ENCODE measurements at regions not wholly inside any gene's neighbourhood (a gene's known extent, or its start where the extent isn't known, plus 50 kb on each side); places are given as distances from the start of the nearest gene placed in this dataset.

- no peak for DNase-seq (ENCODE audit: insufficient read length, low spot score)
- no peak for FAIRE-seq
Observed at GRCh38 chr3:106881186-106881585, 496.1 kb upstream of the CCDC54 start.

DNA sequence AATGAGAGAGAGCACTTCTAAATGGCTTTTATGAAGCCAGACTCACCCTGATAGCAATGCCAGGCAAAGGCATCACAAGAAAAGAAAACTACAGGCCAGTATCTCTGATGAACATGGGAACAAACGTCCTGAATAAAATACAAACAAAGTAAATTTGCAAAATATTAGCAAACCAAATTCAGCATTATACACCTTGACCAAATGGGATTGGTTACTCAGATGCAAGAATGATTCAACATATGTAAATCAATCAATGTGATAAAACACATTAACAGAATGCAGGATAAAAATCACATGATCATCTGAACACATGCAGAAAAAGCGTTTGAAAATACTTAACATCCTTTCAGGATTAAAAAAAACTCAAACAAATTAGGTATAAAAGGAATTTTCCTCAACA is 494.9 kb upstream of the CCDC54 start:
- FAIRE-seq (no peak), DNase-seq (ENCODE audit: insufficient read length, low spot score) (no peak)

GRCh38 chr3:106906074-106906473 is 471.2 kb upstream of the CCDC54 start:
- FAIRE-seq (no peak), DNase-seq (ENCODE audit: insufficient read length, low spot score) (no peak)

DNA sequence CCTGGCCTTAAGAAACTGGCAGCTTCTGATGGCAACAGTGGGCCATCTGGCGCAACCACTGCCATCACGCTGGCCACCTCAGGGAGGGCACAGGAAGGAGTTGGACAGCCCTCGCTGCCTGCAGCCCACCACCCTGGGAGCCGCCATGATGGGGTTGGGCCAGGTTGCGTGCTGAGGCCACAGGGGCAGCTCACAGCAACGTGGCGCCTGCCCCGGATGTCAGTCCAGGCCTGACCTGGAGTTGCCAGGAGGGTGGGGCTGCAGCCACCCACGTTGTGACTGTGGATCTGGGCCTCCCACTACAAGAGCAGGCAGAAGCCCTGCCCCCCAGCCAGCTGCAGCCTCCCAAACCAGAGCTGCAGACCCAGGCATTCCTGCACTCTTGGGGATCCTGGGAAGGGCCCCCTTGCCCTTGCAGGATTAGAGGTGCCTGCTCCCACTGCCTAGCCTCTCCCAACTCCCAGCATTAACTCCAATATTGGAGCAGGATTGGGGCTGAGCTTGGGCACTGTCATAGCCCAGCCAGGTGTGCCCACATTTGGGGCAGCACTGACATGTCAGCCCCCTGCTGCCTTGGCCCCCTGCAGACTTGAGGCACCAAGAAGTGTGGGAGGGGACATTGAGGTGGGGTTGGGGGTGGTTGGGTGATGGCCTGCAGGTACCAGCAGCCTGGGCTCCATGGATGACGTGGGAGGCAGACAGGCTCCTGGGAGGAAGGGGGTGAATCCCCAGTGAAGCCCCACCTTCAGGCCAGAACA is 468.9 kb upstream of the CCDC54 start:
- FAIRE-seq (no peak), DNase-seq (ENCODE audit: insufficient read length, low spot score) (no peak)

- DNase-seq (ENCODE audit: insufficient read length, low spot score) (peak; percentile 4), FAIRE-seq (peak; percentile 44)
Observed at GRCh38 chr3:106913111-106913698, 464.0 kb upstream of the CCDC54 start.

DNA sequence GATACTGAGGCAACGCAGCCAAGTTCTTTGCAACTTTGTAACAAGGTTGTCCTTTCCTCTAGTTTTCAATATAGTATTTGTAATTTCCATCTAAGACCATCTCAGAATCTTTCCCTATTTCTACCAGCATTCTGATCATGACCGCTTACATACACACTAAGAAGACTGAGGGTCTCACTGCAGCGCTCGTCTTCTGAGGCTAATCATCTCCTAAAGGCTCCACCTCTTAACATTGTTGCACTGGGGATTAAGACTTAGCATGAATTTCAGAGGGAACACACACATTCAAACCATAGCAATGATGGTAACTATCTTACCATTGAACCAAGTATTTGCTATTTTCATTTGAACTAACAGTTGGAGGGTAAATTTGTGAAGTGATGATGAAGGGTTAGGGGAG is 463.3 kb upstream of the CCDC54 start:
- DNase-seq (ENCODE audit: insufficient read length, low spot score) (no peak), FAIRE-seq (peak; percentile 49)

DNA sequence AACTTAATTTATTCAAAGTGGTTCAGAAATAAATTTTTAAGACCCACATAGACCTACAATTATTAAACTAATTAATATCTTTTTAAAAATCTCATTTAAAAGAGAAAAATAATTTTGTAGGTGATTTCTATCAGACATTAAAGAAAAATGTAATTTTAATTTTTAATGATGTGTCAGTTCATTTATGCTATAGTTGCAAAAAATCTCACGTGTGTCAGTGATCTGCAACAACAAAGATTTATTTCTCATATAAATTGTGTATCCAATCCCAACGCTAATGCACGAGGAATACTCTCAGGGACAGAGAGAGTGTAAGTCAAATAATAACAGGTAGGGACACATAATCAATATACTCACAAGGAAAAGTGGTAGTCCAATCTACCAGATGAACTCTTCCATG is 456.6 kb upstream of the CCDC54 start:
- FAIRE-seq (no peak), DNase-seq (ENCODE audit: insufficient read length, low spot score) (no peak)

DNA sequence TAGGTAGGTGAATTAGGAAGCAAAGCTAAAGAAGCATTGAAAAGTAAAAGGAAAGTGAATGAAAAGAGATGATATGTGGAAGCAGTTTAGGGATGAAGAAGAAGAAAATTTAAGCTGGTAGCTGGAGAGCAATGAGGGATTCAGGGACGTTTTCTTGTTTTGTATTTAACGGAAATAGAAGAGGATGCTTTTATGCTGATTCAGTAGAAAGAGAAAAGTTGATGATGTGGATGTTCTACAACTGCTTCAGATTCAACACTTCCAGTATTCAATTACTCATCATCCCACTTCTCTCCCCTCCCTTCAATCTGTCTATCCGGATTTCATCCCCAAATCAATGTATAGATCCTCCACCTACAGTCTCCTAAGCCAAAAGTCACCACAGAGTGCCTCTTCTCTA is 448.2 kb upstream of the CCDC54 start:
- no peak for DNase-seq (ENCODE audit: insufficient read length, low spot score)
- FAIRE-seq, result no peak

GRCh38 chr3:106930086-106930485 is 447.2 kb upstream of the CCDC54 start:
- FAIRE-seq (no peak), DNase-seq (ENCODE audit: insufficient read length, low spot score) (no peak)

DNA sequence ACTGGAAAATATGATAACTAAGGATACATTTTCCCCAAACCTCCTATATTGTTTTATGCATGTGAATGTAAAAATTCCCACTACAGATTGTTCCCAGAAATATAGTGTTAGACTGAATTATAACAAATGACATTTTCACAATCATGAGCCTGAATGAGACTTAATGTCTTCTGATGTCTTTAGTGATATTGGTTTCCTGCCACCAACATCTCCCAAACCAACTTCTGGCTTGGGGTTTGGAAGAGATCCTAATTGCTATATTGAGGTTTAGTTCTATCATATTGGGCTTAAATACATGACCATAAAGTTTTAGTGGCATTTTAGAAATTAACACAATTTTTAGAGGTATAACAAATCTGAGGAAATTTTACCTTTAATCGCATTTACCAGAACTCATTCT is 445.3 kb upstream of the CCDC54 start:
- DNase-seq (ENCODE audit: insufficient read length, low spot score) (no peak), FAIRE-seq (no peak)

DNA sequence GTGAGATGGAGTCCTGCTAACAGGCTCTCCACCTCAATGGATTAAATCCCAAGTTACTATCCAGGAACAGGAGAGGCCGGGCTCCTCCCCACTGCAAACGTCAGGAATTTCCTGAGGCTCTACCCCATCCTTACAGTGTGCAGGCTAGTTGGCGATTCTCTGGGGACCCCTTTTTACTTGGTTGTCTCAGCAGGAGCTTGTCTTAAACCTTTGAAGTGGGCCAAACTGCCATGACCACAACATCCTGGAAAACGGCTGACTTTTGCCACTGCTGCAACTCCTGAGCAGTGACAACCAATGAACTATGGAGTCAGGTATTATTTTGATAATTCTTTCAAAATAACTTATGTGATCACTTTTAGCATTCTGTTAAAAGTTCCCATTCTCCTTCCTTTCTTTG is 440.9 kb upstream of the CCDC54 start:
- FAIRE-seq, result no peak
- DNase-seq (ENCODE audit: insufficient read length, low spot score), result no peak

GRCh38 chr3:106942051-106942450 is 435.2 kb upstream of the CCDC54 start:
- FAIRE-seq, result no peak
- no peak for DNase-seq (ENCODE audit: insufficient read length, low spot score)

DNA sequence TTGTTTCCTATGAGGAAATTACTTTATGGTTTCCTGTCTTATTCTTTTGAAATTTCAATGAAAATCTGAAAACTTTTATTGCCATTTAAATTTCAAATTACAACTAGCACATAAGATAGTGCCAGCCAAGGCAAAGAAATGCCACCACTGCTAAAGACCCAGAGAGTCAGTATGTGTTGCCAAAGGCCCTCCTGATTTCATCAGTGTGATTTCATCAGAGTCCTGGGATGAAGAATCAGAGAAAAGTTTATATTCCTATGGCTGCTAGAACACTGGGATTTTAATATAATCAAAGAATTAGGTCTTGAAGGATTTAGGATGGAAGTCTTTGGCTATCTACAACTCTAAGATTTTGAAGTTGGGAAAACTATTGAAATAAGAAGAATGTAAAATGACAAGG is 434.2 kb upstream of the CCDC54 start:
- DNase-seq (ENCODE audit: insufficient read length, low spot score) (no peak), FAIRE-seq (no peak)

DNA sequence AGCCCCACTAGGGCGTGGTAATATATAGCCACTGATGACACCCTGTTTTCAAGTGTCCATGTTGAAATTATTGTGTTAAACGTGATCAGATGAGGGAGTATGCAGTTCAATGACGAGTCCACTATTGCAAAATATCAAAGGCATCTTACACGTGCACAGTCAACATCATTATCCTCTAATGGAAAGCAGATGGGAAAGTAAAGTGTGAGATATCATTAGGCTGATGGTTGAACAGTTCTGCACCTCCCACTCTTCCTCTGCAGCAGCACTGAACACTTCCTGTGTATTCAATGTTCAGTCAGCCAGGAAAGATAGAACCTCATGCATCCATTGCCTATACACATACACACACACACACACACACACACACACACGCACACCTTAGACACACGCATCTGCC is 431.8 kb upstream of the CCDC54 start:
- FAIRE-seq (no peak), DNase-seq (ENCODE audit: insufficient read length, low spot score) (no peak)

GRCh38 chr3:106946866-106947265 is 430.4 kb upstream of the CCDC54 start:
- DNase-seq (ENCODE audit: insufficient read length, low spot score), result no peak
- FAIRE-seq, result no peak

GRCh38 chr3:106957029-106957428 is 420.2 kb upstream of the CCDC54 start:
- DNase-seq (ENCODE audit: insufficient read length, low spot score) (no peak), FAIRE-seq (no peak)

GRCh38 chr3:106962993-106963392 is 414.2 kb upstream of the CCDC54 start:
- no peak for DNase-seq (ENCODE audit: insufficient read length, low spot score)
- peak; percentile 60 for FAIRE-seq

GRCh38 chr3:106963442-106963841 is 413.8 kb upstream of the CCDC54 start:
- no peak for FAIRE-seq
- peak; percentile 3 for DNase-seq (ENCODE audit: insufficient read length, low spot score)

GRCh38 chr3:106965307-106965706 is 411.9 kb upstream of the CCDC54 start:
- no peak for FAIRE-seq
- DNase-seq (ENCODE audit: insufficient read length, low spot score), result no peak

DNA sequence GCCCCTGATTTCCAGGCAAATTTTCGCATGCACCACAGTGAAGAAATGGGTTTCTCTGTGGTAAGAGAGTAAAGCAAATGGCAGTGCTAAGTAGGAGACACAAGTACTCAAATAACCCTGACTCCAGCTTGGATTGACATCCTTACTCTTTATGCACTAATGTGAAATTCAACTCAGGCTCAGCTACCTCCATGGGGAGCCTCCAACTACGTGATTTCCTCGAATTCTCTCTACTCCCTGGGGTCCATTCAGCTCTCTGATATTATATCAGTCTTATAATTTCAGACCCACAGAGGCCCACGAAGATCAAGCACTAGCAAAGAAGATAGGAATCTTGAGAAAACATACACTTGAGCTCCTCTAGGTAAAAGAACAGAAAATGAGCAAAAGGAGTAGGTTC is 407.6 kb upstream of the CCDC54 start:
- FAIRE-seq (no peak), DNase-seq (ENCODE audit: insufficient read length, low spot score) (no peak)

- FAIRE-seq (no peak), DNase-seq (ENCODE audit: insufficient read length, low spot score) (no peak)
Observed at GRCh38 chr3:106981392-106981791, 395.8 kb upstream of the CCDC54 start.

DNA sequence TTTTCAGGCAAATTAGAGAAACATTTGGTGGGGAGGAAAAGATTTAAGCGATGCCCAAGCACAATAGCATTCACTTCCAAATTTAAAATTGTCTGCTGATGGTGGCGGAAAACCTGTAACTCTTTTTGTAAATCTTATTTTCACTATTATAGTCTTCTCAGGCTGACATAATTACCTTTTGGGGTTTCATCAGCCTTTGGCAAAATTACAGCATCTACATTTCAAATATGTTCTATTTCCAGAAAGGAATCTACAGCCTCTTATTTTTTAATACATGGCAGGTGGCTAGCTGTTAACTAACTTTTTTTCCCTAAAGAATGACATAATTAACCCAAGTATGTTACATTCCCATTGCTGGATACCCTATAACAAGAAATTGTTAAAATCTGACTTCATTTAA is 391.5 kb upstream of the CCDC54 start:
- FAIRE-seq (no peak), DNase-seq (ENCODE audit: insufficient read length, low spot score) (no peak)
